Hepatic stellate cell (primary cell): ENCODE measurements at regions not wholly inside any gene's neighbourhood (a gene's known extent, or its start where the extent isn't known, plus 50 kb on each side); places are given as distances from the start of the nearest gene placed in this dataset.

Experiments used
- DNase-seq: peaks from one replicate; pipeline ENCODE4 v3.0.0; 2011; ENCODE audit warnings: low spot score

DNA sequence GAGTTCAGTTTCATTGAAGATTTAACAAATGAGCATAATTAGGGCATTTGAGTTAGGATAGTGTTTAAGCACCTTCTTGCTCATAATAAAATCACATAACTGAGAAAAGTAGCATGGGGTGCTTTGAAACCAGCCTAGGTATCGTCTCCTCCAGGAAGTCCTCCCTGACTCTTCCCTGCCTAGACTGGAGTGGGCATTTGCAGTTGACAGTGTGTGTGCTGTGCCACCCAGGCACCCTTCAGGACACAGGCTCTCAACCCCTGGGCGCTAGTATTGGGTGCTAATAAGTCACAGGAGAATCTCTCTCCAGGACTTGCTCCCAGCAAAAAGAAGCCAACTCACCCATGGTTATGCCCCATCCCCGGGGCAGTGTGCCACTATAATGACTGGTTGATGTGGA, 584.1 kb downstream of the INSC start:
- no peak for DNase-seq

DNA sequence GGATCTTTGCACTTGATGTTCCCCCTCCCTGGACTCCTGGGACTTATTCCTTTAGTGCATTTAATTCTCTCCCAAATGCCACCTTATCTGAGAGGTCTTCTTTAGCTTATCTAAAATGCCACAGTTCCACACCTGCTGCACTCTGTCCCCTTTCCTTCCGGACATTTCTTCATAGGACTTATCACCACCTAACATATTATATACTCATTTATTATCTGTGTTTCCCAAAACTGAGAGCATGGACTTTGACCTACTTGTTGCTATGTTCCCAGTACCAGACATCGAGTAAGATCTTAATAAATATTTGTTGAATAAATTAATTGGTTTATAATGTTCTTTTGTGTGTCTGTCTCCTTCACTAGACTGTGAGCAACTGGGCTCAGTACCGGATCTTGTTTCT, 585.3 kb downstream of the INSC start:
- DNase-seq, result no peak

DNA sequence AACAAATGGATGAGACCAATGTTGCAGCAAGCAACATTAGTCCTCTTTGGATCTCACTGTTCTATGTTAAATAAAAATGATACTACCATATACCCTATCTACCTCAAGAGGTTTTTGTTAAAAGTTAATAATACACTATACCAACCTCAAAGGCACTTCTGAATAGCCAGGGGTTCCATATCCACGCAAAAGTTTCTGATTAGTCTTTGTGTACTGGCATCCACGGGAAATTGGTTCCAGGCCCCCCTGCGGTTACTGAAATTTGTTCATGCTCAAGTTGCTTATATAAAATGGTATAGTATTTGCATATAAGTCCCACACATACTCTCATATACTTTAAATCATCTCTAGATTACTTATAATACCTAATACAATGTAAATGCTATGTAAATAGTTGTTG, 585.7 kb downstream of the INSC start:
- DNase-seq, result no peak

DNA sequence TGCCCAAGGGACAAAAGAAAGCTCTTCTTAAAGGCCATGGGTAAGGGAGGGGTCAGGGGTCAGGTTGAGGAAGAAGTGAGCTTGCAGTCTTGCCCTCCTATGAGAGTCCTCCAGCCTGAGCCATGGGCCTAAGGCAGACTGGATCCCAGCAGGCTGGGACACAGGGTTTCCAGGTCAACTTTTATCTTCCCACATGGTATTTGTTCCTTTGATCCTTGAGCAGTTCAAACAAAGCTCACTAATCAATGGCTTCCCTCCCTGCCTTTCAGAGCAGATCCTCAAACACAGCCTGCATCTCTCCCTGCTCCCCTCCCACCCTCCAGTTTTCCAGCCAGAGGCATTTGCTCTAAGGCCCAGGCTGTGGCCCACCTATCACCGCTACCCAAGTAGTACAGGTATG, 589.3 kb downstream of the INSC start:
- DNase-seq, result no peak

DNA sequence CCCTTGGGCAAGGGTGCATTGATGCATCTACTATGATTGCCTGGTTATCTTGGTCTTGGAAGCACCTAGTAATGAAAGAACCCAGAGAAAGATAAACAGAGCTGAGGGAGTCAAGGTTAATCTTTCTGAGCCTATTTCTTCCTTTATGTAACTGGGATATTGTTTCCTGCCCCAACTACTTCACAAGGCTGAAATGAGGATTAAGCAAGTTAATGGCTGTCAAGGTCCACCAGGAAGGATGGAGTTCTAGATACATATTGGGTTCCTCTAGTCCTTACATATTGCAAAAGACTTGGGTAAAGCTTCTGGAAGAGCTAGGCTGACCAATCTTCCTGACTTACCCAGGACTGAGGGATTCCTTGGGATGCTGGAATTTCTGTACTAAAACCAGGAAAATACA, 589.8 kb downstream of the INSC start:
- DNase-seq, result no peak

DNA sequence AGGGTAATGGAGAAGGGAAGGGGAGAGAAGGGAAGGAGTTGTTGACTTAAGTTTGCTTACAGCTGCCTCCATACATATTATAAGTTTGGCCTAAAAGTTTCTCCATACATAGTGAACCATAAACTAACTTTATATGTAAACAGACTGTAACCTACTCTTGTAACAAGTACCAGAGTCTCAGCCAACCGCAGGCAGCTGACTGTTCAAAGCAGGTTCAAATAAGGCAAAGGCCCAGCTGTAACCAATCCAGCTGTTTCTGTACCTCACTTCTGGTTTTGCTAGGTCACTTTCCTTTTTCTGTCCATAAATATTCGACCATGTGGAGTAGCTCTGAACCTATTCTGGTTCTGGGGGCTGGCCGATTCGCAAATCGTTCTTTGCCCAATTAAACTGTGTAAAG, 591.2 kb downstream of the INSC start:
- no peak for DNase-seq

DNA sequence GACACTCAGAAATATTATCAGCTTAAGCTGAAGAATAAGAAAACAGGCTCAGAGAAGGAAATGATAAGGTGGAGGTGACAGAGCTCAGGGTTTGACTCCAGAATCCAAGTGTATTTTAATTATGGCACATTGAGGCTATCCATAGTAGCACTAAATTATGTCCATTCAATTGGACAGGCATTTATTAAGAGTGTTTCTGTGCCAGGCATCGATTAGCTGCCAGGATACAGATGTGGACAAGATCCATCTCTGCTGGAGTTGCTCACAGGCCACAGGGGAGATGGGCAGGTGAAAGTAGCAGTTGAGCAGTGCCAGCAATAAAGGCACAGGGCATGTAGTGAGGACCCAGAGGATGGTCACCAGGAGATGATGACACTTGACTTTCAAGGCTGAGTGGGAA, 592.5 kb downstream of the INSC start:
- no peak for DNase-seq

DNA sequence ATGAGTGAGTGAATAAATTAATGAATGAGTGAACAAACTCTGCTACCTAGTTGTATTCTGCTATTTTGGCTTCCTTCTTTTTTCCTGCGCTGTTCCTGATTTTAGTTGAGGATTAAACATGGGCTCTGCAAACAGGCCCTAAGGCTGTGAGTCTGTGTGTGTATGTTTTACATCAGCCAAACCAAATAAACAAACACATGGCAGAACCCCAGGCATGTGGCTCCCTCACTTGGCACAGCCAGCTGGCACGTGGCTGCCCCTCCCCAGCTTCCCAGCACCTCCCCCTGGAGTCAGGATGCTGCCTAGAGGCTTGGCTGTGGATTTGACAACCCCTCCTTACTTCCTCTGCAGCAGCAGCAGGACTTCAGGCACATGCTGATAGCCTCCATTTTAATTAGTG, 593.2 kb downstream of the INSC start:
- DNase-seq, result peak; percentile 21

DNA sequence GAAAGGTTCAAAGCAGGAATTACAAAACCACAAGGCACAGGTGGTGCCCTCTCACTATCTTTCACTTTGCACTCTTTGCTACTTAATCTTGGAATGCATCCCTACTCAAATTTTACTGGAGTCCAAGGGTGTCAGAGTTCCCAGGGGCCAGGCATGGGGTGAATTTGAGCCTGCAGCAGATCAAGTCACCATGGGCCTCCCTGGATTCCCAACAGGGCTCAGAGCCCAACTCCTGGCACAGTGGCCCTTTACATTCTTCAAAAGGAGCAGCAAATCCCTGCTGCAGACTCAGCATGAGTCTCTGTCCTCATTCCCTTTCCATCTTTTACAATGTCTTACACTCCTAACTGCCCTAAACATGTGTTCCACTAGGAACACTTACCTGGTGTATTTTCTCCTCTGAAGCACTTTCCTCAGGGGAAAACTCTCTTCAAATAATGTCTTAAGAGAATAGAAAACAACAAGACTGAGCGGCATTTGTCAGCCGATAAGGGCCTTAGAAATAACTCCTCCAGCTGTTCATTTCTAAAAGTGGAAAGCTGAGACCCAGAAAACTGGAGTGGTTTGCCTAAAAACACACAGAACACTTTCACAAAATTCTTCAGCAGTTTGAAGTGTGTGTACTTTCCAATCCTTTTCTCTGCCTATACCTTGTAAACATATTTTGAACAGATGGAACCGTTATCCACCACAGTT, 596.0 kb downstream of the INSC start:
- no peak for DNase-seq

DNA sequence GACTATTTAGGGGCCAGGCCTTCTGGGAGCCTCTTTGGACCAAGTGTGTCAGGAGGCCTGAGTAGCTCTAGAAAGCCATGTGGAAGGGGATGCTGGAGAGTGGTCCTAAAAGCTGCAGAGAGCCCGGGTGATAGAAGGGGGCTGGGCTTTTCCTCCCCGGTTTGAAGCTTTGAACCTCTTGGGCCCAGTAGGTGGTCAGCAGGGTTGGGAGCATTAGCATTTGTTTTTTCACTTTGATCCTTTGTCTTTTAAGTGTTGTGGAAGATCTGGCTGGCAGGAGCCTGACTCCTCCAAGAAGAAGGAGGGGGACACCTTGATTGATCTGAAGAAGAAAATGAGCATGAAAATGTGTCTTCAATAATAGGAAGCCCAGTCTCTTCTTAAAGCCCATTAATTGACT, 596.6 kb downstream of the INSC start:
- DNase-seq, result no peak

DNA sequence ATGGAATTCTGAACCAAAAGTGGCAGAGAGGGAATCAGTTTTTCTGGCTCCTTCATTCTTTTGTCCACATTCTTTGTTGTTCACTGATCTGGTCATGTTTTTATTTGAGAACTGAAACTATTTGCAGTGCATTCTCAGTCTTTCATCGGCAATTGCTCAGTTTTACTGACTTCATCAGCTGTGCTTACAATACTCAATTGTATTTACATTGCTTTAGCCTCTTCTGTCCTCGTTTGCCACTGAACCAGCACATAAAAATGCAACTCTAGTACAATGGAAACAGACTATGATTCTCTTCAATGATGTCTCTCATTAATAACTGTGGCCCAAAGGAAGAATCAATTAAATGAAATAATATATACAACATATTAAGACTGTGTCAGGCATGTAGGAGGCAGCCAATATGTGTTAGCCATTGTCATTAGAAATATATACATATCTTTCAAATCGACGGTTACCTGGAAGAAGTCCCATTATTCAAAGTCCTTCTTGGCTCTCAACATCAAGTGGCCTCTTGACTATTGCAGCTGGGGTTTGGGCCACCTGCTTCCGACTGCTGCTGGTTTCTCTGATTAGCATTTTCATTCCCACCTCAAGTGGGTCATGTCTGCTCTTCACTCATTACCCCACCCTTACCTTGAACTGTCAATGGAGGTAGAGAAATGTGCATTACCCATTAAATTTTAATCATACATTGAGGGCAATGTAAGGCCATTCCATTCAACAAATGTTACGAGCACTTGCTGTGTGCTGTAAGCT, 600.1 kb downstream of the INSC start:
- no peak for DNase-seq

DNA sequence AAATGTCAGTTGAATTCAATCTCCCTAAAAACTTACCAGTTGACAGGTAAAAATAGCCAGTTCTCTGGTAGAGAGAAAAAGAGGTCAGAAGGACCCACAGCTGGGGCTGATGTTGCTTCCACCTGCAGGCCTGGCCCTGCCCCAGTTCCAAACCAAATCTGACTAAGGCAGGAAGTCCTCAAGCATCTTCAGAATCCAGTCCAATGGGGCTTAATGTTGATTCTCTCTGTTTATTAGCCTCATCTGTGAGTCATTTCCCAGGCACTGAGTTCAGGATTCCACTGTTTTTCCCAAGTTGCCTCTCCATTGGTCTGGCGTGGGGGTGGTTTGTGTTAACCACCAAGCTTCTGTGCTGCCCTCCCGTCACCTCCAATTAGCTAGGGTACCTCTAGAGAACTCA, 601.8 kb downstream of the INSC start:
- DNase-seq, result no peak

DNA sequence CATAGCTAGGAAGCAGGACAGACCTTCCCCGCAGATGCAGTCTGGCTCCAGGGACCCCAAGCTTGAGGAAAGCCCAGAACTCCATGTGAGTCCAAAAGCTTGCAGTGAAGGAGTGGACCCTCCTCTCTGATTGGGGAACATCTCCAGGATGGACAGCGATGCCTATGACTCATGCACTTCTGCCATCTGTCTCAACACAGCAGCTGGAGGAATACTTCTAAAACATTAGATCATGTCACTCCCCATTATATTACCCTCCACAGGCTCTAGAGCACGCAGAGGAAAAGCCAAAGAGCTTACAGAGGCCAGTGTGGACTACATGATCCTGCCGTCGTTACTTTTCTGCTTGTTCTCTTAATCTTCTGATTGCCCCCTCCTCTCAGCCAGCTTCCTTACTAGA, 605.7 kb downstream of the INSC start:
- peak; percentile 19 for DNase-seq

DNA sequence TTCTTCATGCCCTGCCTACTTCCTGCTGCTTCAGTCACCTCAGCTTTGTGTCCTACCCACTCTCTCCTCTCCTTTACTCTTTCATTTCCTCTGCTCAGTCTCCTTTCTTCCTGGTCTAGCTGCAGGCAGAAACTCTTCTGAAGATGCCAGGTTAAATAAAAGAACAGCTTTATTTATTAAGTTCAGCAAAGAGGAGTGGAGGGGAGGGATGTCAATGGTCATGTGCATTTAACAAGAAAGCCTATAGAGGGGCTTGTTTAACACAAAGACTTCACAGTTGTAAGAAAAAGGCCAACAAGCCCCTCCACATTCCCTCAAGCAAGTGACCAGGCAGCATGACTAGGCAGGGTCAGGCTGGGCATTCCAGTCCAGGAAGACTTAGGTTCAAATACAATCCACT, 609.2 kb downstream of the INSC start:
- no peak for DNase-seq

DNA sequence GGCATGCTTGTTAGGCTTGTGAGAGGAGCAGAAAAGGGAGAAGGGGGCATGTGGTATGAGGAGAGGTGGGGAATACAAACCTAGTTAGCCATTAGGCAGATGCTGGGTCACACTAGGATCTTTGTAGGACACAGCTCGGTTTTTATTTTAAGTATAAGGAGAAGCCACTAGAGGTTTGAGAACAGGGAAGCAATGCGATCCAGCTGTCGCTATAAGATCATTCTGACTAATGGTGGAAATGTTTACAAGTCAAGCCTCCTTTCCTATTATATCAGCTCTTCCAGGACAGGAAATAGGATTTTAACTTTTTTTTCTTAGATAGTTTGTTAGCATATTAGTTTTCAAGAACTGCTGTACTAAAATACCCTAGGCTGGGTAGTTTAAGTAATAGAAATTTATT, 609.9 kb downstream of the INSC start:
- DNase-seq, result no peak

DNA sequence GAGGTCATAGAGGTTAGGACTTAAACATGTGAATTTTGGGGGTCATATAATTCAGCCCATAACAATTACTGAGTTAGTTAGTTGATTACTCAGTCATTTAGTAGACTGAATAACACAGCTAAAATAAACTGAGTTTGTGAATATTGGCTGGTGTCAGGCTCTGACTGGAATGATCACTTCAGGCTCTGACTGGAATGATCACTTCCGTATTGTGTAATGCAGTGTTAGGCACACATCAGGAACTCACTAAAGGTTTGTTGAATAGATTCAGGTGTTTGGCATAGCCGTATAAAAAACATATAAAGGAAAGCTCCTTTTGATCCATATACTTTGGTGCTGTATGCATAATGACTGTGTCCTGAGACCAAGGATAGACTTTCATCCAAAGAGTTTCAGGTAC, 610.5 kb downstream of the INSC start:
- DNase-seq, result no peak

DNA sequence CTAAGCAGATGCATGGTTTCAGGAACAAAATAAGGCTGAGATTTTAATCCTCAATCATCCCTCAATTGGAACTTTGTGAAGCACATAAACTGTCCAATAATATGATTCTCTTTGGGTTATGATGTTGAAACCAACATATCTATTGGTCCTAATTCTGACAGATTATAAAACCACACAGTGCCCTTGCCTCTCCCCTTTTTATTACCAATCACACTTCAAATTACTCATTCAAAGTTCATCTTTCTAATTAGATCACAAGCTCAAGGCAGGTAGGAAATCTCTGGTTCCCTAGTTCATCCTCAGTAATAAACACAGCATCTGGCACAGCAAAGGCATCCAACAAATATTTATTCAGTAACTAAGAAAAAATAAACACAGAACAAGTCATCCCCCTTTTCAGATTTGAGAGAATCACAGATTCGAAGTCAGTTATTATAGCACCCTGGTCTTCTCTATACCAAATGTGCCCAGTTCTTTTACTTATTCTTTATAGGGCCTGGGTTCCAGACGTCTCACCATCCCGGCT, 611.6 kb downstream of the INSC start:
- DNase-seq, result no peak

DNA sequence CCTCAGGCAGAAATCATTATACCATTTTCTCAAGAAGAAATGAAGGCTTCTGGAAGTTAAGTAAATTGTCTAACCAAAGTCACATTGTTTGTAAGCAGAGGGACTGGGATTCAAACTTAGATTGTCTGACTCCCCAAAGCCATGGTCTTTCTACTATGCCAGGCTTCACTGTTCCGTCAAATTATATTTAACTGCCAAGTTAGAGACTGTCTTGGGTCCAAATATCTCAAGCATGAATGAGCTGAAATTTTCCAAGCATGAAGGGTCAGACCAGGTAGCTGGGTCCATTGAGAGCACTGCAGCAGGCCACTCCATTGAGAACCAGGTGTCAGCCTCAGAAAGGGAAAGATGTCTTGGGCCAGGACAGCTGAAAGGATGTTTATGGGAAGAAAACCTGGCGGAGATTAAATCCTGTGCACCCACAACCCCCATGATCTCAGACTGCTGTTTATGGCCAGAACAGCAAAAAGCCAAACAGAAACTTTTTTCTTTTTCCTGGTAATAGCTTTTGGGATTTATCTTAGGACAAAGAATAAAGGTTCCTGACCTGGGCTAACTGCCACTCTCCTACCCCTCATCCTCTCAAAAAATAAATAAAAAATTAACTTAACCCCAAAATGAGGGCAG, 612.3 kb downstream of the INSC start:
- DNase-seq, result no peak

DNA sequence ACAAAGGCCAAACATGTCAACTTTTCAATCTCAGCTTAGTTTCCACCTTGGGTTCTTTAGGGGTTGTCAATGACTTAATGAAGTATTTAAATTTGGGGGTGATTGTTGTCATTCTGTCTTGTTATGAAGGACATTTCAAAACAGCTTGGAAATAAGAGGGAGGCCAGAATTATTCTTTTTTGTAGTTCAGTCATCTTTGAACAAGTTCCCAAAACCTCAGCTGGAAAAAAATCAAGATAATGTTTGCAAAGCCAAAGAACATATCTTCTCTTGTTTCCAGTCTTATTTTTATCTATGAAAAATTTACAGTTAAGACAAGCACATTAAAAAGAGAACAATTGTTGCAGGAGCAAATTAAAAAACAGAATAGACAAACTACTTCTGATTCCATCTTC, 612.8 kb downstream of the INSC start:
- no peak for DNase-seq

DNA sequence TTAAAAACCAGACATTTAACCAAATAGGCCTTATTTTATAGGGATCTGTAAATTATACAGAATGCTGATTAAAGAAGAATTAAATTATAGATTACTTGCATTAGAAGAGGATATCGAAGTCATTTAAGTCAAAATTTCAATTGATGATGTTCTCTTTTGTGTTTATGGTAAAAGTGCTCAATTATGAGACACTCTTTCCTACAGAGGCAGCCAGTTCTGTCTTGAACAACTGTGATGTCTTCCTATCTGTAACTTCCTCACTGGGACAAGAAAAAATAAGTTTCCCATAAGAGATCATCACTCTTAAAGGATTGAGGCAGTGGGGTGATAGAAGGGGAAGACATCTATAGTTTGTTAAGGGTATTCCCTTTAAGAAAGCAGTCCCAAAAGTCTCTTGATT, 613.5 kb downstream of the INSC start:
- no peak for DNase-seq

DNA sequence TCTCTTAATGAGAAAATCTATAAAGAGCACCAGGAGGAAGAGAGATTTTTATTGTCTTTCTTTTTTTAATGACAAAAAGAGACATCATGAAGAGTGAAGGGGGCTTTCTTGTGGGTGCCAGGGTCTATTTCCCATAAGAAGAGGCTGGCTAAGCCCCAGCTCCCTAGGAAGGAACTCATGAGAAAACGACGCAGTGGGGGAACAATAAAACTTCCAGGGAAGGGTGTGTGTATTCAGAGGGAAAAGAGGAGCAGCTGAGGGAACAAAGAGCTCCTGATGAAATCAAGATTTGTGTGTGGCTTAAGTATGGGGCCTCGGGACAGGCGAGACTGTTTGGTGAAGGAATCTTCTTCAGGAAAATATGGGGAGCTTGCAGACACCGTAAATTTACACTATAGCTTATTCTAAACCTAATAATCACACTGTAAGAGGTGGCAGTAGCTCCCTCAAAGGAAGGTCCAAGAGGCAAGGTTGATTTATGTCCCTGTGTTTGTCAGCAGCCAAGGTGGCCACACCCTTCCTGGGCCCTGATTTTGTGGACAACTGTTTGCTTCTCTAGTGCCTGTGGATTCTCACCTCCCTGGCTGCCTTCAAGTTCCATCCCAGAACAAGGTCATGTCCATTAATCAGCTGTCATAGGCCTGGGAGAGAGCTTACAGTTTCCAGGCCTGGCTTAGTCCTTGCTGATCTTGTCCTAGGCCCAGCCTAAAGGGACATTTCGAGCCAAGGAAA, 615.7 kb downstream of the INSC start:
- no peak for DNase-seq

DNA sequence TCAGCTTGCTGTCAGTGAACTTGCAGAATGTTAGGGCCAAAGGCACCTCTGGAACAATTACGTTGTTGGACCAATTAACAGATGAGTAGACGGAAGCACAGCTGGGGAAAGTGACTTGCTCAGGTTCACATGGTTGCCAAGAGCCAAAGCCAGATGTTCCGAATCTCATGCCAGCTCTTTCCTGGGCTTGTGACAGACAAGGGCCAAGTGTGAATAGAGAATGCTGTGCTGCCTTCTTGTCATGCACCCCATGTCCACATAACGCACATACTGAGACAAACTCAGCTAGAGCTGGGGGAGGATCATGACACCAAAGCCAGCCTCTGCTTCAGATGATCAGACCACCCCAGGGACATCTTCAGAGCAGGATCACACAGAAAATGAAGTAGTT, 616.3 kb downstream of the INSC start:
- DNase-seq, result no peak

DNA sequence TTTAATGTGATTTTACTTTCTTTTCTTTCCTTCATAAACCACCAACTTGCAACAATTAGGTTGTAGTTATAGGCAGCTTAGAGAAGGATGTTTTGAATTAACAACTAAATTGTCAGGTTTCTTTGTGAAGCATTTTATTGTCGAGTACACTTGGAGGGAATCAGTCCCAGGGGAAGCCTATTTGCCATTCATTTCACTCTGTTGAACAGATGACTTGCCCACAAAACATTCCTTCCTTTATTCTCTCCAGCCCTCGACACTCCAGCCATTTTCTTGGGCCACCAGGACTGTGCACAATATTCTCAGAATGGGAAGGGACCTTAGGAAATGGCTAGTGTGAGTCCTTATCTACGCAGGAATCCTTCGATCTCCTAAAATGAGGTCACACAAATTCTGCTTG, 620.6 kb downstream of the SOX6 start:
- DNase-seq, result no peak
